Upper lobe of left lung (tissue), 4 donors: ENCODE measurements at regions not wholly inside any gene's neighbourhood (a gene's known extent, or its start where the extent isn't known, plus 50 kb on each side); places are given as distances from the start of the nearest gene placed in this dataset.

Experiments used
- EP300 ChIP-seq, 4 donors: sonication (generic); formaldehyde crosslinking; IDR thresholded peaks; one replicate each; pipeline ENCODE4 v1.5.1; 2017; ENCODE audit warnings: antibody characterized with exemption in 4 of 4, control low read depth in 2 of 4
- POLR2A ChIP-seq, 4 donors: fragments of 450-650 bp; IDR thresholded peaks; one replicate each; pipeline ENCODE4 v1.5.1; 2016 to 2017; ENCODE audit warnings: antibody characterized with exemption in 4 of 4, mild to moderate bottlenecking in 2 of 4
- POLR2AphosphoS5 ChIP-seq, 2 donors: sonication (generic); formaldehyde crosslinking; IDR thresholded peaks; one replicate each; pipeline ENCODE4 v1.5.1; 2017; ENCODE audit warnings: antibody characterized with exemption in 2 of 2
- TF ChIP-seq, protein P1 (sequence below), 6 experiments: fragments of 450-650 bp in 4 of 6; fragments of 200-600 bp in 2 of 6; sonication (generic) in 2 of 6; IDR thresholded peaks; one replicate each; pipeline ENCODE4 v1.5.1; 2016 to 2019; ENCODE audit warnings: antibody characterized with exemption in 6 of 6

GRCh38 chr11:37946155-37946766 is 1348.2 kb upstream of the RAG2 start:
- TF ChIP-seq, protein P1, sequence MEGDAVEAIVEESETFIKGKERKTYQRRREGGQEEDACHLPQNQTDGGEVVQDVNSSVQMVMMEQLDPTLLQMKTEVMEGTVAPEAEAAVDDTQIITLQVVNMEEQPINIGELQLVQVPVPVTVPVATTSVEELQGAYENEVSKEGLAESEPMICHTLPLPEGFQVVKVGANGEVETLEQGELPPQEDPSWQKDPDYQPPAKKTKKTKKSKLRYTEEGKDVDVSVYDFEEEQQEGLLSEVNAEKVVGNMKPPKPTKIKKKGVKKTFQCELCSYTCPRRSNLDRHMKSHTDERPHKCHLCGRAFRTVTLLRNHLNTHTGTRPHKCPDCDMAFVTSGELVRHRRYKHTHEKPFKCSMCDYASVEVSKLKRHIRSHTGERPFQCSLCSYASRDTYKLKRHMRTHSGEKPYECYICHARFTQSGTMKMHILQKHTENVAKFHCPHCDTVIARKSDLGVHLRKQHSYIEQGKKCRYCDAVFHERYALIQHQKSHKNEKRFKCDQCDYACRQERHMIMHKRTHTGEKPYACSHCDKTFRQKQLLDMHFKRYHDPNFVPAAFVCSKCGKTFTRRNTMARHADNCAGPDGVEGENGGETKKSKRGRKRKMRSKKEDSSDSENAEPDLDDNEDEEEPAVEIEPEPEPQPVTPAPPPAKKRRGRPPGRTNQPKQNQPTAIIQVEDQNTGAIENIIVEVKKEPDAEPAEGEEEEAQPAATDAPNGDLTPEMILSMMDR (IDR thresholded peaks at IDR 0.05): peak; percentile 34 to 73 (median 54)
- TF ChIP-seq POLR2A (IDR thresholded peaks at IDR 0.05): no peak
- TF ChIP-seq POLR2AphosphoS5 (IDR thresholded peaks at IDR 0.05): peak in 1 of 2 donors; percentile 23
- no peak for TF ChIP-seq EP300 (IDR thresholded peaks at IDR 0.05)
